ENCODE measurements at regions not wholly inside any gene's neighbourhood (a gene's known extent, or its start where the extent isn't known, plus 50 kb on each side); places are given as distances from the start of the nearest gene placed in this dataset.

DNA sequence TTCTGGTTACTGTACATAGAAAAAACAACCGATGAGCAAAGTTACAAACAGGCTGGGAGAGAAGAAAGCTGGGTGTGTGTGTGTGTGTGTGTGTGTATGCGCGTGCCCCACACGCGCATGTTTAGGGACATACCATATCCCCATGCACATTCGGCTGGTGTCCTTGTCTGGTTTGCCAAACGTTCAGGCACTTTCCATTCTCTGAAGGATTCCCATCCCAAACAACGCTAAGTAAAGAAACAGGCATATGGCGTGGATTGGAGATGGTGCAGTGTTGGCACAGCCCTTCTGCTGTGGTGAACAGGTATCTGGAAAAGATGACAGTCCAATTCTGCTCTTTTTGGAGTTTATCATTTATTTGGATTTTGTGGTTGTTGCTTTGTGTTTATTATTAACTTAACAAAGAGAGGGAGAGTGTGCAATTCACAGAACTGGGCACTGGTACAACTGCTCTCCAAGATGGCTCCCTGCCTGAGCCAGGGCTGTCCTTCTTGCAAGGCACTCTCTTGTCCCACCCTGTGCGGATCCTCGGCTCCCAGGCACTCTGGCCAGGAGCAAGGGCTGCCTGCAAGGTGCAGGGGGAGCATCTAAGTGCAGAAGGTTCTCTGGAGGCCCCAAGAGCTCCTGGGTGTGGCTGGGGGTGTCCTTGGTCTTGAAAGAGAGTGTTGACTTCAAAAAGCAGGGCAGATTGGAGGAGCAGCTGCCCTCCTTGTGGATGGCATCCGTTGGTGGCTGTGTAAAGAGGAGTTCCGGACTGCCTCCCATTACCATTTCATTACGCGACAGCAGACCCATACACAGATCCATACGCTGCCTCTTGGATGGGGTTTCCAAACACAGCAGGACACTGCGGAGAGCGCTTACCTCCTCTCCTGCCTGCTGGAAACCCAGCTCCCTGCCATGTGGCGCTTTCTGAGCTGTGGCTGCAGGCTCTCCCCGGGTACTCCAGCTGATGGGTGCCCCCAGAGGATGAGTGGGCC is 263.1 kb downstream of the ZNF536 start:
- H3K27ac ChIP-seq, result no peak overlapping the region
- WGBS, 10 experiments, result 35 to 100% (median 80%) methylated on average over 2 to 11 of the region's 20 CpGs; no CpG with 5 or more reads in 2 of the 10 experiments
- H3K4me1 ChIP-seq (replicated peaks in 1 of 2), result peaks cover 9 to 10% of the 10 kb centered on the region in 2 donors
- ATAC-seq (replicated peaks in 6 of 8), result no peak
- H3K4me3 ChIP-seq, result no peak overlapping the region
- in situ Hi-C loops (cut with MboI; ENCODE audit: low pct_unique_long_range_greater_than_20kb in 2 of 9, low sequenced_read_pairs in 9 of 9, unreplicated experiment in 9 of 9), result loop anchor here in 5 of 9 experiments (25.0 kb wide), 3 partner anchors 398 to 873 kb away; no protein-coding TSS in a partner anchor

DNA sequence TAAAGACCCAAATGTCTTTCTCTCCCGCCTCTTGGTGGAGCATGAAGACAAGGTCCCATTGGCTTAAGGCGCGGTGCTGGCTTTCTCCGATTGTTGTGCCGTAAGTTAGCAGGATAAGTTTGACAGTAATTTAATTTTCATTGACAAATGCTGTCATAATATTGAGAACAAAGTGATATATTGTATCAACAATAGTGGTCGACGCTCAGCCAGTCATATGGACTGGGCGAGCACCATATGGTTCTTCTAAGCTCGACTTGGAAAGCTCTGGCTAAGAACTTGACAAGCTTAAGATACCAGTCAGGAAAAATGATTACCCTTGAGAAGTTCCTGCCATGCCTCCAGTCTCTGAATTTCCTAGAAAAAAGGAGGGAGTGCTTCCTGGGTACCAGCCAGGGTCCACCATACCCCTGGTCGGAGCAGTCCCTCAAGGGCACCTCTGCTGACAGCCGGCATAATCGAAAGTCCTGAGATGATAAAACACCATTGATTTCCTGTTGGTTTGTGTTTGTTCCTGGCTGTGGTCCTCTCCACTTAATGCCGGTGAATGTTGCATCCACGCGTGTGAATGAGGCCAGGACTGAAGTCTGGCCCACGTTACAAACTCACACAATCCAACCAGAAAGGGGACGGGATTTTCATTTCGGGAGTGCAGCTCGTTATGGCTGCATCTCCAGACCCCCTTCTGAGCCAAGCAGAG is 262.1 kb downstream of the ZNF536 start:
- H3K4me1 ChIP-seq (replicated peaks in 1 of 2), result peaks cover 12 to 18% of the 10 kb centered on the region in 2 donors
- WGBS, 10 experiments, result 50 to 100% (median 90%) methylated on average over 2 to 8 of the region's 19 CpGs; no CpG with 5 or more reads in 2 of the 10 experiments
- H3K4me3 ChIP-seq, result no peak overlapping the region
- H3K27ac ChIP-seq, result no peak overlapping the region
- no peak for ATAC-seq (replicated peaks in 6 of 8)
- in situ Hi-C loops (cut with MboI; ENCODE audit: low pct_unique_long_range_greater_than_20kb in 2 of 9, low sequenced_read_pairs in 9 of 9, unreplicated experiment in 9 of 9), result loop anchor here in 5 of 9 experiments (25.0 kb wide), 3 partner anchors 397 to 872 kb away; no protein-coding TSS in a partner anchor

DNA sequence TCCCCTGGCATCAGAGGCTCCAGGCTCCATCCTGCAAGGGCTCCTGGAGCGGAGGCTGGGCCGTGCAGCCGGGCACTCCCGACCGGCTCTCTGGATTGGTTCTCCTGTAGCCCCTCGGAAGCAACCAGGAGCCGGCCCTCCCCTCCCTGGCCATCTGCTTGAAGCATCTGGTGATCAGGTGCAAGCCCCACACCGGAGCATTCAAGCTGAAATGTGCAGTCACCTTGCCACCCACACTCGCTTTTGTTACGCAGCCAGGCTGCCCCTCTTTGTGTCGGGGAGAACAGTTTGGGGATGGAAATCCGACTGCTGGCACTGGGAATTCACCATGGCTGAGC is 258.8 kb downstream of the ZNF536 start:
- peak overlapping the region; percentile 26 to 36 for H3K27ac ChIP-seq
- ATAC-seq (replicated peaks in 6 of 8), result peak in 2 of 8 experiments; percentile 13 to 17
- peaks cover 20 to 32% of the 10 kb centered on the region in 2 donors for H3K4me1 ChIP-seq (replicated peaks in 1 of 2)
- no peak overlapping the region for H3K4me3 ChIP-seq
- in situ Hi-C loops (cut with MboI; ENCODE audit: low pct_unique_long_range_greater_than_20kb in 2 of 9, low sequenced_read_pairs in 9 of 9, unreplicated experiment in 9 of 9), result loop anchor here in 5 of 9 experiments (25.0 kb wide), 3 partner anchors 394 to 869 kb away; no protein-coding TSS in a partner anchor
- 60 to 100% (median 80%) methylated on average over 2 to 6 of the region's 12 CpGs; no CpG with 5 or more reads in 5 of the 10 experiments for WGBS, 10 experiments

DNA sequence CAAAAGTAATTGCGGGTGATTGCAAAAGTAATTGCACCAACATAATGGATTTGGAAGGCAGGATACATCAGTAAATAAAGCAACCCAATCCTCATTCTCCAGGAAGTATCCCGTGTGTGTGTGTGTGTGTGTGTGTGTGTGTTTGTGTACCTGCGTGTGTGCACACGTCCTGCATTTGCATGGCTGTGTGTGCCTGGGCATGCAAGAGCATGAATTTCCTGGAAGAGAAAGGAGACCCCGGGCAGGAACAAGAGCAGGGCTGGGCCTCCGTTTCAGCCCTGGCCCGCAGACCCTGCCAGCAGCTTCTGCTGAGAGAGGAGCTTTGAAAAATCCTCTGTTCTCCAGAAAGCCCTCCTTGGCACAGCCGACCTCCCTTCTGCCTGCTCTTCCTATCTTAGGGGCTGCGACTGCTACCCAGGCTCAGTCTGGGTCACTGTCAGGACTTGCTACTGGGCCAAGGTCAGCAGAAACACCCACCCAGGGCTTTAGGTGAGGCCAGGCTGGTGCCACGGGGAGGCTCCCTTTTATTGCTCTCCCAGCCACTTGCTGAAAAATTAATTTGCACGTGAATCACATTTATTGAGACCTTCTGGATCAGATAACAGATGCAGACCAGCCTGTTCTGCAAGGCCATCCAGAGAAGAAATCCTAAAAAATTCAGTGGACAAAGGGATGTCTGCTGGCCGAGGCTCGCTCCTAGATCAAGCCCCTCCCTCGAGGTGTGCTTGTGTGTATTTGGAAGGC is 258.3 kb downstream of the ZNF536 start:
- Histone ChIP-seq H3K4me1 (replicated peaks in 1 of 2) (peaks cover 26 to 37% of the 10 kb centered on the region in 2 donors), H3K4me3 (no peak overlapping the region), H3K27ac (peak overlapping the region; percentile 26 to 36)
- in situ Hi-C loops (cut with MboI; ENCODE audit: low pct_unique_long_range_greater_than_20kb in 2 of 9, low sequenced_read_pairs in 9 of 9, unreplicated experiment in 9 of 9), result loop anchor here in 5 of 9 experiments (25.0 kb wide), 3 partner anchors 393 to 868 kb away; no protein-coding TSS in a partner anchor
- WGBS, 10 experiments, result 37 to 86% (median 59%) methylated on average over 1 to 10 of the region's 14 CpGs; no CpG with 5 or more reads in 2 of the 10 experiments
- peak in 2 of 8 experiments; percentile 1 to 6 for ATAC-seq (replicated peaks in 6 of 8)

DNA sequence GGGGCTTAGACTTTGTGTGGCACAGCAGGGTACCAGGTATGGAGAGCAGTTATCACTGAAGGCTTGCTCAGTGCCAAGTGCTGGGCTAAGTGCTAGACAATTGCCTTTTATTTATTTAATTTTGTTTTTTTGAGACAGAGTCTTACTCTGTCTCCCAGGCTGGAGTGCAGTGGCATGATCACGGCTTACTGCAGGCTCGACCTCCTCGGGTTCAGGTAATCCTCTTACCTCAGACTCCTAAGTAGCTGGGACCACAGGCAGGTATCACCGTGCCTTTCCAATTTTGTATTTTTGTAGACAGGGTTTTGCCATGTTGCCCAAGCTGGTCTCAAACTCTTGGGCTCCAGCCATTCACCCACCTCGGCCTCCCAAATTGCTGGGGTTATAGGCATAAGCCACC is 256.9 kb downstream of the ZNF536 start:
- H3K4me1 ChIP-seq (replicated peaks in 1 of 2), result peaks cover 27 to 42% of the 10 kb centered on the region in 2 donors
- no peak for ATAC-seq (replicated peaks in 6 of 8)
- H3K4me3 ChIP-seq, result no peak overlapping the region
- in situ Hi-C loops (cut with MboI; ENCODE audit: low pct_unique_long_range_greater_than_20kb in 2 of 9, low sequenced_read_pairs in 9 of 9, unreplicated experiment in 9 of 9), result loop anchor here in 5 of 9 experiments (25.0 kb wide), 3 partner anchors 392 to 867 kb away; no protein-coding TSS in a partner anchor
- 44 to 100% (median 92%) methylated on average over 3 to 4 of the region's 5 CpGs; no CpG with 5 or more reads in 4 of the 10 experiments for WGBS, 10 experiments
- H3K27ac ChIP-seq, result no peak overlapping the region

DNA sequence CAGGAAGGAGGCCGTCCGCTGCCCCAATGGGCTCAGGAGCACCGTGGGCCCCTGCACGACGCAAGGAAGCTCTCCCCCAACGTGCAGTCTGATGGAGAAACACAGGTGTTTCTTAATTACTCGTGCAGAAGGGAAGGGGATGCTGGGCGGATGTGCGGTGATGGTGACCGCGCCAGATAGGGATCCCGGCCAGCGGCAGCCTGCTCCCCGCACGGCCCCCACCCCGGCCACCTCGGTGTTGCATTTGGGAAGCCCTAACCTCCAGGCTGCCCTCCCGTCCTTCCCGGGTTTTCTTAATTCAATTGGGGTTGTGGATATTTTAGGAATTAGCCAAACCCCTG is 254.4 kb downstream of the ZNF536 start:
- Histone ChIP-seq H3K4me1 (replicated peaks in 1 of 2) (peaks cover 30 to 46% of the 10 kb centered on the region in 2 donors), H3K4me3 (no peak overlapping the region), H3K27ac (no peak overlapping the region)
- ATAC-seq (replicated peaks in 6 of 8), result no peak
- in situ Hi-C loops (cut with MboI; ENCODE audit: low pct_unique_long_range_greater_than_20kb in 2 of 9, low sequenced_read_pairs in 9 of 9, unreplicated experiment in 9 of 9), result loop anchor here in 5 of 9 experiments (25.0 kb wide), 3 partner anchors 389 to 864 kb away; no protein-coding TSS in a partner anchor
- 83 to 100% (median 92%) methylated on average over 1 to 4 of the region's 19 CpGs; no CpG with 5 or more reads in 7 of the 10 experiments for WGBS, 10 experiments

DNA sequence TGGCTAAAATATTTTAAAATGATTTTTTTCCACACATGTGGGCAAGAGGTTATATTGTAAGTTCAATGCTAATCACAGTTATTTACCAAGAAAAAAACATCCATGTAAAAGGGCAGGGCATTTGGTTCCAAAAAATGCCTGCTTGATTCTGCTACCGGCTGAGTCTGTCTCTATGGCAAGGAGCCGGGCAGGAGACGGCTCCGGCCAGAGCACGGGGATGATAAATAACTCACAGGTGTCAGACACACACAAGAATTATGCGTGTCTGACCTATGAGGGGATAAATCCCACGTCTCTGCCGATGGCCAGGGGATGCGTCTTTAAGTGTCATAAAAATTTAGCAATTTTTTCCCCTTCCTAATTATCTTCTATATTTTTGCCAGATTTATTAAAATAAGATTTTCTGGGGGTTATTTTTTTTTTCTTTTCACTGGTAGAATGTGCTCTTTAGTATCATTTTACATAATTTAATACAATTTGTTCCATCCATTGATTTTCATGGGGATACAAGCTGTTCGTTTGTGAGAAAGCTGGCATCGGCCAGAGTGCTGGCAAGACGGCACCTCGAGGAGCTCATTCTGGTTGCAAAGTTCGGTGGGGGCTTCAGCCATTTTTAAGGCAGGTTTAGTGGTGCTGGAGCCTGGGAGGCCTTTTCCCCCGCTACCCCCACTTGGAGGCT is 253.9 kb downstream of the ZNF536 start:
- peak overlapping the region in 1 of 2 donors; percentile 48 for H3K27ac ChIP-seq
- H3K4me3 ChIP-seq, result no peak overlapping the region
- in situ Hi-C loops (cut with MboI; ENCODE audit: low pct_unique_long_range_greater_than_20kb in 2 of 9, low sequenced_read_pairs in 9 of 9, unreplicated experiment in 9 of 9), result loop anchor here in 5 of 9 experiments (25.0 kb wide), 3 partner anchors 389 to 864 kb away; no protein-coding TSS in a partner anchor
- ATAC-seq (replicated peaks in 6 of 8), result peak in 1 of 8 experiments; percentile 13
- H3K4me1 ChIP-seq (replicated peaks in 1 of 2), result peaks cover 35 to 49% of the 10 kb centered on the region in 2 donors
- WGBS, 10 experiments, result 41 to 100% (median 62%) methylated on average over 4 to 12 of the region's 15 CpGs

DNA sequence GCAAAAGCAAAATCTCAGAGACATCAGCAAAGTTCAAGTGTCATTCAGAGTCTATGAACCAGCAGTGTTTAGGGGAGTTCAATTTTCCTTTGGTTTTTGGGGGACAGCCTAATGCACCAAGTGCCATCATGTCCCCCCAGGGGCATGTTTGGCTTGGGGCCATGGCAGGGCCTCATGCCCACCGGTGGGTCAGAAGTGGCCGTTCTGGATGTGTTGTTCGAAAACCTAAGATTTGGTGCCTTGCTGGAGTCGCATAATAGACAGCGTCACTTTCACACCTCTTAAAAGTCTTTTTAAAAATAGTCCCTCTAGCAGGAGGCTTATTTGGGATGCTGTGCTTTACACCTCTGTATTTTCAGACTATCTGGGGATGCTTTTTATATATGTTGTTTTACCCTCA is 250.1 kb downstream of the ZNF536 start:
- no peak overlapping the region for H3K27ac ChIP-seq
- WGBS, 10 experiments, result 59 to 100% (median 96%) methylated on average over 2 to 4 of the region's 5 CpGs; no CpG with 5 or more reads in 4 of the 10 experiments
- no peak overlapping the region for H3K4me3 ChIP-seq
- peaks cover 16 to 23% of the 10 kb centered on the region in 2 donors for H3K4me1 ChIP-seq (replicated peaks in 1 of 2)
- in situ Hi-C loops (cut with MboI; ENCODE audit: low pct_unique_long_range_greater_than_20kb in 2 of 9, low sequenced_read_pairs in 9 of 9, unreplicated experiment in 9 of 9), result no loop called here
- ATAC-seq (replicated peaks in 6 of 8), result no peak

DNA sequence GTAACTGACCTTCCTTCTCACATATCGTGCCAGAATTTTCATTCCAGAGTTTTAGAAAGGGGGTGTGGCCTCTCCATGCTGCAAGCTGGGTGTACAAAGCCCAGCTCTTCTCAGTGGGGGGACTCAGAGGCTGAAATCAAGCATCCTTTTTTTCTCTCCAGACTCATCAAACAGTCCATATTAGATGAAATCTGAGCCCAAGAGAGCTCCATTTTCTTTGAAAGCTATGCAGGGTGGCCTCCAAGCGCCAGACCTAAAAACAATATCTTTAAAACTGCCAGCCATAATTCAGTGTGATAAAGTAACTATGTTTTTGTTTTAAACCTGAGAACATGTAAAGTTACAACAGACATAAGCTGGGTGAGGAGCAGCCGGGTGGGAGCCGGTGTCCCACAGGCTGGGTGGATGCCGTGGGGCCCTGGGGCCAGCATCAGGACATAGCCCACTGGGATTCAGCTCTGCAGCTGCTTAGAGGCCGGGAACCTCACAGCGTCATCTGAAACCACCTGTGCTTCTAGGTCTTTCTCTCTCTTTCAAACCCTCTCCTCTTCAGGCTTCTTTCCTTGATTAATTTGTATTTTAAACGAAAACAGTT is 249.2 kb downstream of the ZNF536 start:
- in situ Hi-C loops (cut with MboI; ENCODE audit: low pct_unique_long_range_greater_than_20kb in 2 of 9, low sequenced_read_pairs in 9 of 9, unreplicated experiment in 9 of 9), result no loop called here
- 35 to 100% (median 83%) methylated on average over 1 to 8 of the region's 8 CpGs; no CpG with 5 or more reads in 1 of the 10 experiments for WGBS, 10 experiments
- no peak for ATAC-seq (replicated peaks in 6 of 8)

DNA sequence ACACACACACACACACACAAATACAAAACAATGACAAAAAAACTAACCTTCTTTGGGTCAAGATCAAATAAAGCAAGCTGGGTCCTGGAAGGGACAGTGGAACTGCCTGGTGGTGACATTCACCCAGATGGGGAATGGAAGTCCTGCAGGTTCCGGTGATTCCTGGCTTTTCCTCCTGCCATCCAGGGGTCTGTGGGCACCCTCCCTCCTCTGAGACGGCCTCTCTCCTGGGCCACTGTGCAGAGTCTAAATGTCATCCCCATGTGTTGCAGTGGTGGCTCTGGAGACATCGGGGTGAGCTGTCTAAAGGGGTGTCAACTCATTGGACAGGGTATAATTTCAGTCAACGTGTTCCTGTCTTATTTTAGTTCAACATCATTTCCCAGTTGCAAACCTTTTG is 248.2 kb downstream of the ZNF536 start:
- WGBS, 10 experiments, result 17 to 100% (median 93%) methylated on average over 1 to 4 of the region's 4 CpGs; no CpG with 5 or more reads in 1 of the 10 experiments

More for the DNA sequence above, 249.2 kb downstream of the ZNF536 start:
- Histone ChIP-seq H3K4me3 (no peak overlapping the region), H3K4me1 (replicated peaks in 1 of 2) (peaks cover 16 to 23% of the 10 kb centered on the region in 2 donors), H3K27ac (no peak overlapping the region)

DNA sequence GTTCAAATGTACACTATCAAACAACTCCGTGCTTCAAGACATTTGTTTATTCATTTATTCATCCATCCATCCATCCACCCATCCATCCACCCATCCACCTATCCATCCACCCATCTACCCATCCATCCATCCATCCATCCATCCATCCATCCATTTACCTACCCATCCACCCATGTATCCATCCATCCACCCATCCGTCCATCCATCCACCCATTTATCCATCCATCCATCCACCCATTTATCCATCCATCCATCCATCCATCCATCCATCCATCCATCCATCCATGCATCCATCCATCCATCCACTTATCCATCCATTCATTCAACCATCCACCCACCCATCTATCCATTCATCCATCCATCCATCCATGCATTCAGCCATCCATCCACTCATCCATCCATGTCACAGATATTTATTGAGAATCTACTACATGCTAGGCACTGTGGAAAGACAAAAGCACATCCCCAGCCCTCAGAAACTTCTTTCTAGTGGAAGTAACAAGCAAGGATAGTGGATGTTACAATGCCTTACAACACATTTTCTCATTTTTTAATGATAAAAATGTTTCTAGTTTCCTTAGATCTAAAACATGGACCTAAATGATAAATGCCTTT is 237.6 kb downstream of the ZNF536 start:
- no peak for ATAC-seq (replicated peaks in 6 of 8)
- 16 to 100% (median 80%) methylated on average over 1 to 2 of the region's 2 CpGs; no CpG with 5 or more reads in 1 of the 10 experiments for WGBS, 10 experiments
- in situ Hi-C loops (cut with MboI; ENCODE audit: low pct_unique_long_range_greater_than_20kb in 2 of 9, low sequenced_read_pairs in 9 of 9, unreplicated experiment in 9 of 9), result no loop called here
- H3K4me3 ChIP-seq, result no peak overlapping the region
- no peaks in the 10 kb centered on the region for H3K4me1 ChIP-seq (replicated peaks in 1 of 2)
- no peak overlapping the region for H3K27ac ChIP-seq

More for the DNA sequence above, 248.2 kb downstream of the ZNF536 start:
- no peak for ATAC-seq (replicated peaks in 6 of 8)
- H3K4me1 ChIP-seq (replicated peaks in 1 of 2), result peaks cover 9 to 13% of the 10 kb centered on the region in 2 donors
- in situ Hi-C loops (cut with MboI; ENCODE audit: low pct_unique_long_range_greater_than_20kb in 2 of 9, low sequenced_read_pairs in 9 of 9, unreplicated experiment in 9 of 9), result no loop called here
- H3K4me3 ChIP-seq, result no peak overlapping the region
- H3K27ac ChIP-seq, result no peak overlapping the region

All from motor neuron (in vitro differentiated cells).